ENCODE measurements at regions not wholly inside any gene's neighbourhood (a gene's known extent, or its start where the extent isn't known, plus 50 kb on each side); places are given as distances from the start of the nearest gene placed in this dataset.

- CTCF ChIA-PET, result no interaction called here
- H3K27ac Mint-ChIP-seq, result no peak overlapping the region
- ATAC-seq (ENCODE audit: low read depth) (no peak), DNase-seq (no peak)
- H3K4me1 Mint-ChIP-seq, result no peaks in the 10 kb centered on the region
- TF ChIP-seq, protein P1, sequence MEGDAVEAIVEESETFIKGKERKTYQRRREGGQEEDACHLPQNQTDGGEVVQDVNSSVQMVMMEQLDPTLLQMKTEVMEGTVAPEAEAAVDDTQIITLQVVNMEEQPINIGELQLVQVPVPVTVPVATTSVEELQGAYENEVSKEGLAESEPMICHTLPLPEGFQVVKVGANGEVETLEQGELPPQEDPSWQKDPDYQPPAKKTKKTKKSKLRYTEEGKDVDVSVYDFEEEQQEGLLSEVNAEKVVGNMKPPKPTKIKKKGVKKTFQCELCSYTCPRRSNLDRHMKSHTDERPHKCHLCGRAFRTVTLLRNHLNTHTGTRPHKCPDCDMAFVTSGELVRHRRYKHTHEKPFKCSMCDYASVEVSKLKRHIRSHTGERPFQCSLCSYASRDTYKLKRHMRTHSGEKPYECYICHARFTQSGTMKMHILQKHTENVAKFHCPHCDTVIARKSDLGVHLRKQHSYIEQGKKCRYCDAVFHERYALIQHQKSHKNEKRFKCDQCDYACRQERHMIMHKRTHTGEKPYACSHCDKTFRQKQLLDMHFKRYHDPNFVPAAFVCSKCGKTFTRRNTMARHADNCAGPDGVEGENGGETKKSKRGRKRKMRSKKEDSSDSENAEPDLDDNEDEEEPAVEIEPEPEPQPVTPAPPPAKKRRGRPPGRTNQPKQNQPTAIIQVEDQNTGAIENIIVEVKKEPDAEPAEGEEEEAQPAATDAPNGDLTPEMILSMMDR (IDR thresholded peaks at IDR 0.05), result no peak
- POLR2A ChIA-PET, result no interaction called here
- intact Hi-C loops (cut with micrococcal nuclease), result no loop called here
- no peaks in the 10 kb centered on the region for H3K9me3 Mint-ChIP-seq
- no peak overlapping the region for H3K4me3 Mint-ChIP-seq
- H3K27me3 Mint-ChIP-seq, result peaks cover 33% of the 10 kb centered on the region
- no peaks in the 10 kb centered on the region for H3K36me3 Mint-ChIP-seq (ENCODE audit: low read depth)
Observed at GRCh38 chr9:71562140-71562539, 206.2 kb downstream of the CEMIP2 start.

- no peaks in the 10 kb centered on the region for H3K36me3 Mint-ChIP-seq (ENCODE audit: low read depth)
- intact Hi-C loops (cut with micrococcal nuclease), result no loop called here
- H3K27me3 Mint-ChIP-seq, result peaks cover 25% of the 10 kb centered on the region
Observed at GRCh38 chr9:71557310-71557709, 211.0 kb downstream of the CEMIP2 start.

DNA sequence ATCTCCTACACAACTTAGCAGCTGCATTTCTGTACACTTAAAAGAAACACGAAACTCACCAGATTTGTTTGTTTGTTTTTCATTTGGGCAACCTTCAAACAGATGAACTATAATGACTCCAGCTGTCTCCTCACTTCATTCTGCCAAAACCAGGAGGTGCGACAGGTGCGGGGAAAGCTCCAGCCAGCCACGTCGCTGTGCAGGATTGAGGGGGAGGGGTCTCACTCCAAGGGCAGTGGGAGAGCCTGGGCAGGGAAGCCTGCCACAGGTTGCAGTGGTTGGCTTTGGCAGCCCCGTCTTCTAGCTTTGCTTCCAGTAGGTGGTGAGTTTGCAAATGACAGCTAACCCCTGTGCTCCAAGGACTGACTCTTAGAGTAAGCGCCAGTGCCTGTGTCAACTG is 215.8 kb downstream of the CEMIP2 start:
- no peak for ATAC-seq (ENCODE audit: low read depth)
- no peak overlapping the region for H3K4me3 Mint-ChIP-seq
- TF ChIP-seq, protein P1 (IDR thresholded peaks at IDR 0.05), result no peak
- intact Hi-C loops (cut with micrococcal nuclease), result no loop called here
- peaks cover 19% of the 10 kb centered on the region for H3K27me3 Mint-ChIP-seq
- POLR2A ChIA-PET, result no interaction called here
- no peak for DNase-seq
- H3K4me1 Mint-ChIP-seq, result peaks cover 15% of the 10 kb centered on the region
- no peaks in the 10 kb centered on the region for H3K36me3 Mint-ChIP-seq (ENCODE audit: low read depth)
- CTCF ChIA-PET, result no interaction called here
- no peaks in the 10 kb centered on the region for H3K9me3 Mint-ChIP-seq
- no peak overlapping the region for H3K27ac Mint-ChIP-seq

More at GRCh38 chr9:71557310-71557709, 211.0 kb downstream of the CEMIP2 start:
- TF ChIP-seq, protein P1 (IDR thresholded peaks at IDR 0.05), result no peak
- no peak overlapping the region for H3K4me3 Mint-ChIP-seq
- H3K9me3 Mint-ChIP-seq, result no peaks in the 10 kb centered on the region
- no peak for DNase-seq
- ATAC-seq (ENCODE audit: low read depth), result no peak
- no peak overlapping the region for H3K27ac Mint-ChIP-seq
- POLR2A ChIA-PET, result no interaction called here
- H3K4me1 Mint-ChIP-seq, result no peaks in the 10 kb centered on the region
- CTCF ChIA-PET, result no interaction called here

DNA sequence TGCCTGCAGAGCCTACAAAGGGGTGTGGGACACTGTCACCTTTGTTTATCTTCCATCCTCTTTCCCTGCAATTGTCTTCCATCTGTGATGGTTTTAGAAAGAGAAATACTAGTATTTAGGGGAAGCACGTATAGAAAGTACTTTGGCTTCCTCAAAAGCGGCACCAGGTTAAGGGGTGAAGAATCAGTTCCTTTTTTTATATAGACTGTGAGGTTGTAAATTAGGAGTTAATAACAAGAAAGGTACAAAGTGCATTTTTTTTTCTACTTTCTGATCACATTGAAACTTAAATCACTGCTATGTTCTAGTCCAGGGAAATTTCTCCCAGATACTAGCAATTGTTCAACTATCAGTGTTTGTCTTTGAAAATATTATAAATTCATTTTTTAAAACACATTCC is 219.3 kb downstream of the CEMIP2 start:
- TF ChIP-seq, protein P1 (IDR thresholded peaks at IDR 0.05), result no peak
- intact Hi-C loops (cut with micrococcal nuclease), result no loop called here
- ATAC-seq (ENCODE audit: low read depth), result peak; percentile 42
- no peak for DNase-seq
- ChIA-PET CTCF (no interaction called here), POLR2A (no interaction called here)
- Mint-ChIP-seq H3K4me1 (peaks cover 20% of the 10 kb centered on the region), H3K27ac (no peak overlapping the region), H3K9me3 (no peaks in the 10 kb centered on the region), H3K36me3 (ENCODE audit: low read depth) (no peaks in the 10 kb centered on the region), H3K4me3 (no peak overlapping the region), H3K27me3 (peaks cover 14% of the 10 kb centered on the region)

DNA sequence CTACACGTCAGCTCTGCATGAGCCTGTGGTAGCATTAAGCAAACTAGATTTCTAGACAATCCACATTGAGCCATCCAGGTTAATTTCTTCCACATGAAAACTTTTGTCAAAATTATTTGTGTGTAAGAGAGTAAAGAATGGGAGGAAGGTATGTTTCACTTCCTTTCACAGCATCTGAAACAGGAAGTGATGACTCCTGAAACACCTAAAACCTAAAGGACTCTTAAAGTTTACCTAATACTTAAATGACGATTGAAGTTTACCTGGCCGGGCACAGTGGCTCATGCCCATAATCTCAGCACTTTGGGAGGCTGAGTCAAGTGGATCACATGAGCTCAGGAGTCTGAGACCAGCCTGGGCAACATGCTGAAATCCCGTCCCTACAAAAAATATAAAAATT is 223.8 kb downstream of the CEMIP2 start:
- H3K4me3 Mint-ChIP-seq, result no peak overlapping the region
- DNase-seq, result no peak
- intact Hi-C loops (cut with micrococcal nuclease), result no loop called here
- peaks cover 4% of the 10 kb centered on the region for H3K27me3 Mint-ChIP-seq
- ATAC-seq (ENCODE audit: low read depth), result no peak
- H3K4me1 Mint-ChIP-seq, result peaks cover 20% of the 10 kb centered on the region
- ChIA-PET POLR2A (no interaction called here), CTCF (no interaction called here)
- TF ChIP-seq, protein P1 (IDR thresholded peaks at IDR 0.05), result no peak
- no peaks in the 10 kb centered on the region for H3K9me3 Mint-ChIP-seq
- no peaks in the 10 kb centered on the region for H3K36me3 Mint-ChIP-seq (ENCODE audit: low read depth)
- H3K27ac Mint-ChIP-seq, result no peak overlapping the region
